Activated CD4-positive, alpha-beta T cell treated with anti-CD3 and anti-CD28 coated beads, Interleukin-2, amount 10 ng/mL, durations not matched to agents 24 days and 14 days (primary cell): ENCODE measurements at regions not wholly inside any gene's neighbourhood (a gene's known extent, or its start where the extent isn't known, plus 50 kb on each side); places are given as distances from the start of the nearest gene placed in this dataset.

Source experiments
- DNase-seq: peaks from one replicate; pipeline ENCODE4 v3.0.0; 2022
- H3K27ac Mint-ChIP-seq: one replicate; pipeline ENCODE4 v1.8.0; 2022; ENCODE audit warnings: mild to moderate bottlenecking, mixed read lengths
- H3K27me3 Mint-ChIP-seq: one replicate; pipeline ENCODE4 v1.8.0; 2022; ENCODE audit warnings: mixed read lengths
- H3K36me3 Mint-ChIP-seq: one replicate; pipeline ENCODE4 v1.8.0; 2022; ENCODE audit warnings: low read depth, mild to moderate bottlenecking, mixed read lengths
- H3K4me1 Mint-ChIP-seq: one replicate; pipeline ENCODE4 v1.8.0; 2021; ENCODE audit warnings: mixed read lengths
- H3K4me3 Mint-ChIP-seq: one replicate; pipeline ENCODE4 v1.8.0; 2022; ENCODE audit warnings: mild to moderate bottlenecking, moderate library complexity, mixed read lengths
- H3K9me3 Mint-ChIP-seq: one replicate; pipeline ENCODE4 v1.8.0; 2021; ENCODE audit warnings: mixed read lengths
- intact Hi-C: fragments of 100-400 bp; cut with micrococcal nuclease; formaldehyde crosslinking; loops from one replicate; pipeline ENCODE4 v1.15.1; 2023

DNA sequence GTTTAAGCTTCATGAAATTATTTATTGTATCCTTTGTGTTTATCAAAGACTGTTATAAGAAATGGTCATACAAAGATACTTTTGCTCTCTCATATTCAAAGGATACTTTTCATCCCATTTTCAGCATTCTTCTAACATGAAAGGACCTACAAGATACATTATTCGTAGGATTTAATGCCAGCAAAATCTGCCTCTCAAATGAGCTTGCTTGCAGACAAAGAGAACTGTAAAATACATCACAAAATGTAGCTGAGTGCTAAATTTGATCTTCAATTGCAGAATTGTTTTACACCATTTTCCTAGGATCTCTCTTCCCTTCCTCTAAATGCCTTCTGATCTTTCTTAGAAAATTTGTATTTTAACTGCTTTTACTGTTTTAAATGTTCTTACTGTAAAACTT lies 333.0 kb upstream of the NAV3 start:
- intact Hi-C loops, result no loop called here
- Mint-ChIP-seq H3K36me3 (no peaks in the 10 kb centered on the region), H3K4me3 (no peak overlapping the region), H3K27ac (no peak overlapping the region), H3K27me3 (no peaks in the 10 kb centered on the region), H3K9me3 (peaks cover 4% of the 10 kb centered on the region), H3K4me1 (no peaks in the 10 kb centered on the region)
- no peak for DNase-seq

GRCh38 chr12:77496714-77497113 lies 334.0 kb upstream of the NAV3 start:
- H3K36me3 Mint-ChIP-seq, result no peaks in the 10 kb centered on the region
- no peak for DNase-seq
- no peaks in the 10 kb centered on the region for H3K4me1 Mint-ChIP-seq
- no peak overlapping the region for H3K4me3 Mint-ChIP-seq
- intact Hi-C loops, result no loop called here
- no peak overlapping the region for H3K27ac Mint-ChIP-seq
- peaks cover 4% of the 10 kb centered on the region for H3K9me3 Mint-ChIP-seq
- H3K27me3 Mint-ChIP-seq, result no peaks in the 10 kb centered on the region

GRCh38 chr12:77494296-77494695 lies 336.4 kb upstream of the NAV3 start:
- H3K27me3 Mint-ChIP-seq, result no peaks in the 10 kb centered on the region
- H3K27ac Mint-ChIP-seq, result no peak overlapping the region
- no peak for DNase-seq
- no peak overlapping the region for H3K4me3 Mint-ChIP-seq
- intact Hi-C loops, result no loop called here
- H3K4me1 Mint-ChIP-seq, result no peaks in the 10 kb centered on the region
- H3K36me3 Mint-ChIP-seq, result no peaks in the 10 kb centered on the region
- H3K9me3 Mint-ChIP-seq, result no peaks in the 10 kb centered on the region

DNA sequence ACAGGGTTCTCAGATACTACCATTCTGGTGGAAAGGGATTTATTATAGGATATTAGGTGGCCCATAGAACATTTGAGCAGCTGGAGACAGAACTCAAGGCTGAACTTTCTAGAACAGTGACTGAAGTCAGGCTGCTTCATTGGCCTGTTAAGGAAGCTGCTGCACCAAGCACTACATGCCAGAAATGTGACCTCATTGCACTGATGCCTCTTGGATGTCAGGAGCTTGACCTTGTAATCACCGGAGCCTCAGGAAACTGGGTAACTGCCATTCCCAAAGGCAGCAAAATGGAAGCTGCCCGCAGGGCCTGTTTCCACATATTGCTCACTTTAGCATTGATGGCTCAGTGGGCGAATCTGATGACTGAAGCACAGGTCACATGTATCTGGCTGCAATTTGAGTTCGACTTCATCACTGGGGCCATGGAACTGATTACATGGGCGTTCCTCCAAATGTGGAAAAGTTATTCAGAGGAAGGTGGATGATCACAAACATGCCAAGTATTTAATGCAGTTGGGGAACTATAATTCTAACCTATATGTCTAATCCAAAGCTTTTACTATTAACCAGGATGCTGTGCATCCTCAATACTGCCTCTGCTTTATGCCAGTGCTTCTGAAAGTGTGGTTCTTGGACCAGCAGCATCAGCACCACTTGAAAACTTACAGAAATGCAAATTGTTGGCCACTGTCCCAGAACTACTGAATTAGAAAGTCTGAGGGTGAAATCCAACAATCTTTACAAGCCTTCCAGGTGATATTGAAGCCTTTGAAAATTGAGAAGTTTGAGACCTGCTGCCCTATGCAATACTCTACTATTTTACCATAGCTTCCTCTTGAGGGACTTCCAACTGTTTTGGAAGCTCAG lies 337.2 kb upstream of the NAV3 start:
- no peak for DNase-seq
- H3K4me3 Mint-ChIP-seq, result no peak overlapping the region
- H3K9me3 Mint-ChIP-seq, result no peaks in the 10 kb centered on the region
- intact Hi-C loops, result no loop called here
- H3K4me1 Mint-ChIP-seq, result no peaks in the 10 kb centered on the region
- H3K27ac Mint-ChIP-seq, result no peak overlapping the region
- no peaks in the 10 kb centered on the region for H3K27me3 Mint-ChIP-seq
- H3K36me3 Mint-ChIP-seq, result no peaks in the 10 kb centered on the region

DNA sequence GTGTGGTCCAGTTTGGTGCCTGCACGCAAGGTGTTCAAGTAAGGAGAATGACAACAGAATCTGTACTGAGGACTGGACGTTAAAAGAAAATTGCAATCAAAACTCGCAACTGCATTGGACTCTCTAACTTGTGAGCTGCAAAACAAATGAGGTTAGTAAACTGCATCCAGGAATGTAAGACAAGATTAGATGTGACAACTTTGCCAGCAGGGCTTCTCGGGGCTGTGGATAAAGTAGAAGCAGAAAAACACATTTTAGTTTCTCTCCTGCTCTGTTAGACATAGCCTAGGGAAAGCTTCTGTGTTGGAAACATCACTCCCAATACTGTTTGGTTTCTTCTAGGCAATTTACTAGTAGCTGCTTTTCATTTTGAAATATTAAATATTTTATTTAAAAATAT lies 338.2 kb upstream of the NAV3 start:
- Mint-ChIP-seq H3K4me3 (no peak overlapping the region), H3K9me3 (no peaks in the 10 kb centered on the region), H3K36me3 (no peaks in the 10 kb centered on the region), H3K27ac (no peak overlapping the region), H3K27me3 (no peaks in the 10 kb centered on the region), H3K4me1 (no peaks in the 10 kb centered on the region)
- DNase-seq, result no peak
- intact Hi-C loops, result no loop called here

- Mint-ChIP-seq H3K27ac (no peak overlapping the region), H3K36me3 (no peaks in the 10 kb centered on the region), H3K9me3 (no peaks in the 10 kb centered on the region), H3K4me1 (no peaks in the 10 kb centered on the region), H3K4me3 (no peak overlapping the region), H3K27me3 (no peaks in the 10 kb centered on the region)
- intact Hi-C loops, result no loop called here
- no peak for DNase-seq
Observed at GRCh38 chr12:77489331-77489970, 341.2 kb upstream of the NAV3 start.

GRCh38 chr12:77488041-77488620 lies 342.6 kb upstream of the NAV3 start:
- no peaks in the 10 kb centered on the region for H3K4me1 Mint-ChIP-seq
- no peak overlapping the region for H3K27ac Mint-ChIP-seq
- DNase-seq, result no peak
- H3K4me3 Mint-ChIP-seq, result no peak overlapping the region
- H3K9me3 Mint-ChIP-seq, result no peaks in the 10 kb centered on the region
- no peaks in the 10 kb centered on the region for H3K36me3 Mint-ChIP-seq
- intact Hi-C loops, result no loop called here
- H3K27me3 Mint-ChIP-seq, result no peaks in the 10 kb centered on the region

DNA sequence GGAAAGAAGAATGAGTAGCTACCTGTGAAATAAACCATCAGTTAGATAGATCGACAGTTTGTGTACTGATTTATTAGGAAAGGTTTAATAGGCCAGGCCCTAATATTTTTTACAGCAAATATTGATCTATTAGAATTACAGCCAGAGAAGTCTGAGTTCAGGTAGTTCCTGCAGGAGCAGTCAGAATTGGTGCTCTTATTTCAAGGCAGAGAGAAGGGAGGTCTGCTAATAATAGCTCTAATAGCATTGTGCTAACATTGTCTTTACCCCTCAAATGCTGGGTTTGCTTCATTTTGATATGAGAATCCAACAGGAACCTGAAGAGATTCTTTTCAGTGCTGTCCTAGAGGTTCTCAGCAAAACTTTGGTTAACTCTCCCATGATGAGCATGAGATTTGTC lies 343.8 kb upstream of the NAV3 start:
- no peaks in the 10 kb centered on the region for H3K9me3 Mint-ChIP-seq
- H3K27ac Mint-ChIP-seq, result no peak overlapping the region
- no peak overlapping the region for H3K4me3 Mint-ChIP-seq
- no peak for DNase-seq
- intact Hi-C loops, result no loop called here
- H3K4me1 Mint-ChIP-seq, result no peaks in the 10 kb centered on the region
- no peaks in the 10 kb centered on the region for H3K36me3 Mint-ChIP-seq
- no peaks in the 10 kb centered on the region for H3K27me3 Mint-ChIP-seq

DNA sequence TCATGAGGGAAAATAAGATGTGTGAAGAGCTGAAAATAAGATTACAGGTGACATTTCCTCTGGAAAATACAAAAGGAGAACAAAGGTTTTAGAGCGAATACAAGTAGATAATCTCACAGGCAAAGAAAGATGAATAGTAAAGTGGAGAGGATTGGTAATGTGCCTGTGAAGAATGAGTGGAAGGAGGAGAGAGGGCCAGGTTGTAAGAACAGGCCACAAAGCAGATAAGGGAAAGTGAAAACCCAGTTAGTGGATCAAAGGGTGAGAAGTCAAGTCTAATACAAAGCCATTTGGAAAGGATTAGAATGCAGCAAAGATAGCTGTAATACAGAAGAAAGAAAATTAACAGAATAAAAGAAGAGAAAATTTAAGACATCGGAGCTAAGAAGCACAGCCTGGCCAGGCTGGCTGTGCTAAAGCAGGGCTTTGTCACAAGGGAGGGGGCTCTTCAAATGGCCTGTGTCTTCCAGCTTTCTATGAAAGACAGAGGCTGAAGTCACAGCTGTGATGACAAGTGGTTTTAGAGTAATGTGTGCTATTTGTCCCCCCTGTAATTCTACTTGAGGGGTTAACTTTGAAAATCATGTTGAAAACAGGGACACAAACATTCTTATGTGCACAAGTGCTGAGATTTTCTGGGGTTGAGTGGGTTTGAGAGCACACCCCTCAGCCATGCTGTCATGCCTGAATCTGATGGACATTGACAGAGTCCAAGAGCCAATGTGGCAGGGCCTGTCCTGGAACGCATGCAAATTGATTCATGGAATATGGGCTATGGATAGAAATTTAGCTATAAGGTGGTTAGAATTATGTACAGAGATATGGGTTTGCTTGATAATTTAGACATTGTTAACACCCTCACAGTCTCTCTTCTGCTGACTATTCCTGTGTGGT lies 344.5 kb upstream of the NAV3 start:
- no peak overlapping the region for H3K27ac Mint-ChIP-seq
- H3K27me3 Mint-ChIP-seq, result no peaks in the 10 kb centered on the region
- no peaks in the 10 kb centered on the region for H3K36me3 Mint-ChIP-seq
- H3K4me1 Mint-ChIP-seq, result no peaks in the 10 kb centered on the region
- intact Hi-C loops, result no loop called here
- H3K4me3 Mint-ChIP-seq, result no peak overlapping the region
- no peak for DNase-seq
- no peaks in the 10 kb centered on the region for H3K9me3 Mint-ChIP-seq

DNA sequence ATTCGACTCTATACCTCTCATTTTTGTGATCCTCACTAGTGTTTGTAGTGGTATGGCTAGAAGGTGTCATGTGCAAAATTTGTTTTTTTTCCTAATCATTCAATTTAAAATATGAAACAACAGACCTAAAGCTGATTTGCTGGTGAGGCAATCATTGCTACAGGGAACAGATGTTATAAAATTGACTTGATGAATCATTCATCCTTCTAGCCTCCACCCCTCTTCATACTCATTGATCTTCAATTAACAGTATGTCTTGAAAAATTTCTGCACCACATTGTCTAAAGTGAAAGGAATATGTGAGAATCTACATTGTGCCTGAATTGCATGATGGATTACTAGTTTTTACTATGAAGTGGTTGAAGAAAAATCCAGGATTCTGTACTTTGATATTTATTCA lies 349.0 kb upstream of the NAV3 start:
- no peaks in the 10 kb centered on the region for H3K36me3 Mint-ChIP-seq
- no peaks in the 10 kb centered on the region for H3K9me3 Mint-ChIP-seq
- DNase-seq, result no peak
- no peak overlapping the region for H3K4me3 Mint-ChIP-seq
- H3K4me1 Mint-ChIP-seq, result no peaks in the 10 kb centered on the region
- H3K27me3 Mint-ChIP-seq, result no peaks in the 10 kb centered on the region
- intact Hi-C loops, result no loop called here
- no peak overlapping the region for H3K27ac Mint-ChIP-seq

GRCh38 chr12:77477907-77478533 lies 352.7 kb upstream of the NAV3 start:
- Mint-ChIP-seq H3K4me1 (no peaks in the 10 kb centered on the region), H3K27ac (no peak overlapping the region), H3K4me3 (no peak overlapping the region), H3K9me3 (no peaks in the 10 kb centered on the region), H3K27me3 (no peaks in the 10 kb centered on the region), H3K36me3 (no peaks in the 10 kb centered on the region)
- intact Hi-C loops, result no loop called here
- DNase-seq, result no peak

GRCh38 chr12:77471801-77472200 lies 358.9 kb upstream of the NAV3 start:
- DNase-seq, result no peak
- H3K4me1 Mint-ChIP-seq, result no peaks in the 10 kb centered on the region
- H3K36me3 Mint-ChIP-seq, result no peaks in the 10 kb centered on the region
- intact Hi-C loops, result no loop called here
- H3K27me3 Mint-ChIP-seq, result no peaks in the 10 kb centered on the region
- no peak overlapping the region for H3K27ac Mint-ChIP-seq
- no peaks in the 10 kb centered on the region for H3K9me3 Mint-ChIP-seq
- H3K4me3 Mint-ChIP-seq, result no peak overlapping the region

- H3K4me1 Mint-ChIP-seq, result no peaks in the 10 kb centered on the region
- H3K4me3 Mint-ChIP-seq, result no peak overlapping the region
- intact Hi-C loops, result no loop called here
- no peaks in the 10 kb centered on the region for H3K27me3 Mint-ChIP-seq
- no peak overlapping the region for H3K27ac Mint-ChIP-seq
- no peak for DNase-seq
- peaks cover 3% of the 10 kb centered on the region for H3K9me3 Mint-ChIP-seq
- H3K36me3 Mint-ChIP-seq, result no peaks in the 10 kb centered on the region
Observed at GRCh38 chr12:77469578-77470333, 360.9 kb upstream of the NAV3 start.
